ENCODE measurements at regions not wholly inside any gene's neighbourhood (a gene's known extent, or its start where the extent isn't known, plus 50 kb on each side); places are given as distances from the start of the nearest gene placed in this dataset.

DNA sequence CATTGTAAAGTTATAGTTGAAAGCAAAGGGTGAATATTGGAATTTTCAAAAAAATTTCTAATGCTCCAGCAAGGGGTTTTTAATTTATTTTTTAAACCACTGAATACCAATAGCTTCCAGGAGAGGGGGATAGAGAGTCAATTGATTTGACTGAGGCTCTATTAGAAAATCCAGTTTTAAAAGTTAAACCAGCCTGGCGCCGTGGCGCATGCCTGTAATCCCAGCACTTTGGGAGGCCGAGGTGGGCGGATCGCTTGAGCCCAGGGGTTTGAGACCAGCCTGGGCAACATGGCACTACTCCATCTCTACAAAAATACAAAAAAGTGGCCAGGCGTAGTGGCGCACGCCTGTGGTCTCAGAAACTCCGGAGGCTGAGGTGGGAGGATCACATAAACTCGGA lies 150.1 kb downstream of the SLC38A4 start:
- H3K27me3 Mint-ChIP-seq (ENCODE audit: low read depth, poor library complexity), result peaks cover 4% of the 10 kb centered on the region
- no peaks in the 10 kb centered on the region for H3K36me3 Mint-ChIP-seq (ENCODE audit: low read depth)
- no peak overlapping the region for H3K27ac Mint-ChIP-seq

DNA sequence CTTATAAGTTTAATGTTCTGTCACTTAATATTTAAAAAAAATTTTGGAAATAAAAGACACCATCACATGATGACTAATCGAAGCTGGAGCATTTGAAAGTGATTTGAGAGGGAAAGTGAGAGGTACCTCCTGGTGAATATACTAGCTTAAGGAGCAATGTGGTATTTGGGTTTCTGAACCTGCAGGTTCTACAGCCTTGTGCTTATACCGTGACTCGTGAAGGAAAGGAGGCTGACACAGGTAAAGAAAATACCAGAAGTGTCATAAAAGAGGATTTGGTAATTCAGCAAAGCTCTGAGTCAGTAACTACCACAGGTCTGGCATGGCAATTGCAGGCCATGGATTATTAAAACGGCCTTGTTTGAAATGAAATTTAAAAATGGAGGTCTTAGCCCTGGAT lies 151.0 kb downstream of the SLC38A4 start:
- TF ChIP-seq, protein P1, sequence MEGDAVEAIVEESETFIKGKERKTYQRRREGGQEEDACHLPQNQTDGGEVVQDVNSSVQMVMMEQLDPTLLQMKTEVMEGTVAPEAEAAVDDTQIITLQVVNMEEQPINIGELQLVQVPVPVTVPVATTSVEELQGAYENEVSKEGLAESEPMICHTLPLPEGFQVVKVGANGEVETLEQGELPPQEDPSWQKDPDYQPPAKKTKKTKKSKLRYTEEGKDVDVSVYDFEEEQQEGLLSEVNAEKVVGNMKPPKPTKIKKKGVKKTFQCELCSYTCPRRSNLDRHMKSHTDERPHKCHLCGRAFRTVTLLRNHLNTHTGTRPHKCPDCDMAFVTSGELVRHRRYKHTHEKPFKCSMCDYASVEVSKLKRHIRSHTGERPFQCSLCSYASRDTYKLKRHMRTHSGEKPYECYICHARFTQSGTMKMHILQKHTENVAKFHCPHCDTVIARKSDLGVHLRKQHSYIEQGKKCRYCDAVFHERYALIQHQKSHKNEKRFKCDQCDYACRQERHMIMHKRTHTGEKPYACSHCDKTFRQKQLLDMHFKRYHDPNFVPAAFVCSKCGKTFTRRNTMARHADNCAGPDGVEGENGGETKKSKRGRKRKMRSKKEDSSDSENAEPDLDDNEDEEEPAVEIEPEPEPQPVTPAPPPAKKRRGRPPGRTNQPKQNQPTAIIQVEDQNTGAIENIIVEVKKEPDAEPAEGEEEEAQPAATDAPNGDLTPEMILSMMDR (IDR thresholded peaks at IDR 0.05), result no peak
- no peak for DNase-seq
- Mint-ChIP-seq H3K27ac (no peak overlapping the region), H3K9me3 (no peaks in the 10 kb centered on the region), H3K27me3 (ENCODE audit: low read depth, poor library complexity) (peaks cover 4% of the 10 kb centered on the region), H3K4me3 (no peak overlapping the region), H3K4me1 (peaks cover 14% of the 10 kb centered on the region), H3K36me3 (ENCODE audit: low read depth) (no peaks in the 10 kb centered on the region)

More for the DNA sequence above, 150.1 kb downstream of the SLC38A4 start:
- peak; percentile 26 for DNase-seq
- H3K4me3 Mint-ChIP-seq, result no peak overlapping the region
- TF ChIP-seq, protein P1 (IDR thresholded peaks at IDR 0.05), result peak; percentile 67
- no peaks in the 10 kb centered on the region for H3K9me3 Mint-ChIP-seq
- H3K4me1 Mint-ChIP-seq, result peaks cover 14% of the 10 kb centered on the region

DNA sequence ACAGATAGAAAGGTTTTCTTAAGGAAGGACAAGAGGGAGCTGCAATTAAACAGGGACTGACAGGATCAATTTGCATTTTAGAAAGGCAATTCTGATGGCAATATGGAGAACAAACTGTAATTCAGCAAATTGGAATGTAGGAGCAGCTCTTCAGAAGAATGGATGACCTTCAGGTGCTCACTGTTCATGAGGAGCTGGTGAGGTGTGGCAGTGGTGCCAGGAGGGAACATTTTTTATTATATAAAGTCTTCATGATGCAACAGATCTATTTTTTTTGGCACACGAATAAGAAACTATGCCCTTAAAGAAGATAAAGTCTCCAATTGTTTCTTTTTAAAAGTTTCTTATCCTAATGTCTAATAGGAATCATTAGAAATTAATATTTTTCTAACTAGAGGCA lies 151.7 kb downstream of the SLC38A4 start:
- H3K27ac Mint-ChIP-seq, result no peak overlapping the region

DNA sequence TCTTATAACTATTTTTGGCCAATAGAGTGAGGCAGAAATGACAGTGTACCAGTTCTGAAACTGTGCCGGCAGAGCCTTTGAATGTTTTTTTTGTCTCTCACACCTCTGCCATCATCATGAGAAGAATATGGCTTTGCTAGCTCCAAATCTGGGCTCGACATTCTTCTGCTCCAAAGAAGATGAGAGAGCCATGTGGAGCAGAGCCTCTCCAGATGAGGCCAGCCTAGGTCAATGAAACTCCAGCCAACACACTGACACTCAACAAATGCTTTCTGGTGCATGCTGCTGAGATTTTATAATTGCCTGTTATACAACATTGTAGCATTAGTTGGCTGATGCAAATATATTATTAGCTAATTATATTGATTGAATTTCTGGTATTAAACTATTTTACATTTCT lies 154.7 kb downstream of the SLC38A4 start:
- TF ChIP-seq, protein P1 (IDR thresholded peaks at IDR 0.05), result no peak

More for the DNA sequence above, 151.7 kb downstream of the SLC38A4 start:
- no peaks in the 10 kb centered on the region for H3K36me3 Mint-ChIP-seq (ENCODE audit: low read depth)
- H3K9me3 Mint-ChIP-seq, result no peaks in the 10 kb centered on the region
- peaks cover 14% of the 10 kb centered on the region for H3K4me1 Mint-ChIP-seq
- no peak for DNase-seq
- TF ChIP-seq, protein P1 (IDR thresholded peaks at IDR 0.05), result no peak
- peaks cover 4% of the 10 kb centered on the region for H3K27me3 Mint-ChIP-seq (ENCODE audit: low read depth, poor library complexity)
- no peak overlapping the region for H3K4me3 Mint-ChIP-seq

DNA sequence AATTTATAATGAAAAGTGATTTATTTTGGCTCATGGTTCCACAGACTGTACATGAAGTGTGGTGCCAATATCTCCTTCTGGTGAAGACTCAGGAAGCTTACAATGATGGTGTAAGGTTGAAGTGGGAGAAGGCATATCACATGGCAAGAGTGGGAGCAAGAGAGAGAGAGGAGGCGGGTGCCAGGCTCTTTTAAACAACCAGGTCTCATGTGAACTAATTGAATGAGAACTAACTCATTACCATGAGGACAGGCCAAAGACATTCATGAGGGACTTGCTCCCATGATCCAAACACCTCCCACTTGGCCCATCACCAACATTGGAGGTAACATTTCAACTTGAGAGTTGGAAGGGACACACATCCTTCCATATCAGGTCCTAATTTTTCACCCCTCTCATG lies 155.2 kb downstream of the SLC38A4 start:
- peaks cover 4% of the 10 kb centered on the region for H3K9me3 Mint-ChIP-seq

More for the DNA sequence above, 154.7 kb downstream of the SLC38A4 start:
- DNase-seq, result no peak
- H3K27ac Mint-ChIP-seq, result no peak overlapping the region
- peaks cover 4% of the 10 kb centered on the region for H3K9me3 Mint-ChIP-seq
- H3K27me3 Mint-ChIP-seq (ENCODE audit: low read depth, poor library complexity), result peaks cover 4% of the 10 kb centered on the region
- H3K4me3 Mint-ChIP-seq, result no peak overlapping the region
- H3K36me3 Mint-ChIP-seq (ENCODE audit: low read depth), result peaks cover 6% of the 10 kb centered on the region
- peaks cover 5% of the 10 kb centered on the region for H3K4me1 Mint-ChIP-seq

DNA sequence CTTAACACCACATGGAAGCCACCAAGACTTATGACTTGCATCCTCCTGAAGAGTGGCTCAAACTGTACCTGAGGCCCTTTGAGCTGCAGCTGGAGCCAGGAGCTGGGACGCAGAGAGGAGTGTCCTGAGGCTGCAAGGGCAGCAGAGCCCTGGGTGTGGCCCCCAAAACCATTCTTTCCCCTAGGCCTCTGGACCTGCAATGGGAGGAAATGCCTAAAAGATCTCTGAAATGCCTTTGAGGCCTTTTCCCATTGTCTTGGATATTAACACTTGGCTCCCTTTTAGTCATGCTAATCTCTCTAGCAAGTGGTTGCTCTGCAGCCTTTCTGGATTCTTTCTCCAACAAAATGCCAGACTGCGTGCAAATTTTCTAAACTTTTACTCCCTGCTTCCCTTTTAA lies 156.1 kb downstream of the SLC38A4 start:
- Mint-ChIP-seq H3K4me3 (no peak overlapping the region), H3K27ac (no peak overlapping the region), H3K36me3 (ENCODE audit: low read depth) (peaks cover 6% of the 10 kb centered on the region), H3K27me3 (ENCODE audit: low read depth, poor library complexity) (no peaks in the 10 kb centered on the region), H3K9me3 (peaks cover 4% of the 10 kb centered on the region), H3K4me1 (peaks cover 15% of the 10 kb centered on the region)
- no peak for DNase-seq
- TF ChIP-seq, protein P1 (IDR thresholded peaks at IDR 0.05), result no peak

More for the DNA sequence above, 155.2 kb downstream of the SLC38A4 start:
- H3K4me1 Mint-ChIP-seq, result peaks cover 10% of the 10 kb centered on the region
- H3K36me3 Mint-ChIP-seq (ENCODE audit: low read depth), result peaks cover 6% of the 10 kb centered on the region
- H3K27ac Mint-ChIP-seq, result no peak overlapping the region
- TF ChIP-seq, protein P1 (IDR thresholded peaks at IDR 0.05), result no peak
- H3K4me3 Mint-ChIP-seq, result no peak overlapping the region
- H3K27me3 Mint-ChIP-seq (ENCODE audit: low read depth, poor library complexity), result peaks cover 4% of the 10 kb centered on the region
- no peak for DNase-seq

All from nephron progenitor cell (in vitro differentiated cells).